H1 (cell line): ENCODE measurements at regions not wholly inside any gene's neighbourhood (a gene's known extent, or its start where the extent isn't known, plus 50 kb on each side); places are given as distances from the start of the nearest gene placed in this dataset.
A peak's percentile ranks its signal among the peaks of the same experiment; 100 is the strongest.

Experiments
- CTCF ChIA-PET: fragments of 300-600 bp; sonication (Branson Sonifier 250); formaldehyde crosslinking; loops from one replicate; lab custom pipeline; 2021; ENCODE audit not compliant: partially characterized antibody; lab: Charles Lee
- POLR2A ChIA-PET: fragments of 300-600 bp; sonication (Branson Sonifier 250); formaldehyde crosslinking; loops from one replicate; lab custom pipeline; 2021; ENCODE audit warnings: inconsistent platforms; ENCODE audit not compliant: partially characterized antibody; lab: Charles Lee
- DNase-seq, 2 experiments: peaks; one replicate each; pipeline versions ENCODE4 v3.0.0 to v3.0.0-alpha.2; 2010 to 2022; ENCODE audit warnings: low spot score in 2 of 2, low read depth in 1 of 2, mixed read lengths in 1 of 2
- FAIRE-seq: peaks from 2 replicates; lab custom pipeline; 2011; peaks lifted over from hg19 to GRCh38; lab: Jason Lieb, UNC
- H2AFZ ChIP-seq: 2 replicates; pipeline ENCODE4 v1.8.1; 2012; ENCODE audit warnings: low read length, inconsistent platforms
- H2AK5ac ChIP-seq: 2 replicates; pipeline ENCODE4 v1.6.1; 2013; ENCODE audit warnings: low read depth, low read length
- H2BK120ac ChIP-seq: replicated peaks from 2 replicates; pipeline ENCODE3; 2013; ENCODE audit warnings: low read depth, low read length, inconsistent platforms
- H2BK12ac ChIP-seq: 2 replicates; pipeline ENCODE4 v1.6.1; 2013; ENCODE audit warnings: low read depth, low read length
- H2BK15ac ChIP-seq: 2 replicates; pipeline ENCODE4 v1.6.1; 2013; ENCODE audit warnings: low read length
- H2BK20ac ChIP-seq: 2 replicates; pipeline ENCODE4 v1.6.1; 2013; ENCODE audit warnings: low read length
- H2BK5ac ChIP-seq: 2 replicates; pipeline ENCODE4 v1.6.1; 2013; ENCODE audit warnings: low read depth, low read length
- H3K14ac ChIP-seq: 2 replicates; pipeline ENCODE4 v1.6.1; 2013; ENCODE audit warnings: inconsistent platforms; ENCODE audit not compliant: insufficient read length
- H3K18ac ChIP-seq: 2 replicates; pipeline ENCODE4 v1.6.1; 2013; ENCODE audit warnings: low read length; ENCODE audit errors: extremely low read depth
- H3K23ac ChIP-seq: 2 replicates; pipeline ENCODE4 v1.6.1; 2013; ENCODE audit warnings: inconsistent platforms; ENCODE audit not compliant: insufficient read length
- H3K23me2 ChIP-seq: 2 replicates; pipeline ENCODE4 v1.6.1; 2013; ENCODE audit warnings: low read depth, low read length
- H3K27ac ChIP-seq: 2 replicates; pipeline ENCODE4 v1.6.1; 2011; ENCODE audit warnings: low read depth, low read length, inconsistent platforms
- H3K27me3 ChIP-seq, 4 experiments: replicated peaks in 1 of 4; 1 replicate in 1 of 4; 2 replicates in 3 of 4; pipeline versions ENCODE4 v1.6.1 to v1.8.1; 2011 to 2013; ENCODE audit warnings: low read length in 3 of 4, mild to moderate bottlenecking in 3 of 4, inconsistent platforms in 2 of 4, mixed read lengths in 2 of 4, moderate library complexity in 1 of 4; ENCODE audit not compliant: control insufficient read depth in 3 of 4, insufficient read depth in 3 of 4; ENCODE audit errors: extremely low read depth in 1 of 4
- H3K36me3 ChIP-seq, 4 experiments: 2 replicates each; pipeline versions ENCODE4 v1.6.1 to v1.8.1; 2011 to 2013; ENCODE audit warnings: mild to moderate bottlenecking in 4 of 4, low read length in 3 of 4, moderate library complexity in 2 of 4, control low read depth in 1 of 4, inconsistent platforms in 1 of 4; ENCODE audit not compliant: insufficient read depth in 4 of 4, control insufficient read depth in 2 of 4
- H3K4ac ChIP-seq: replicated peaks from 2 replicates; pipeline ENCODE3; 2013; ENCODE audit warnings: low read length, low read depth, mixed read lengths, inconsistent platforms; ENCODE audit not compliant: insufficient read length
- H3K4me1 ChIP-seq, 4 experiments: replicated peaks in 1 of 4; 1 replicate in 1 of 4; 2 replicates in 3 of 4; pipeline versions ENCODE4 v1.6.1 to v1.8.1; 2011 to 2013; ENCODE audit warnings: low read length in 3 of 4, inconsistent platforms in 2 of 4, mixed read lengths in 1 of 4; ENCODE audit not compliant: insufficient read depth in 4 of 4, control insufficient read depth in 3 of 4
- H3K4me2 ChIP-seq, 2 experiments: 2 replicates each; pipeline versions ENCODE4 v1.6.1 to v1.8.1; 2011 to 2013; ENCODE audit warnings: low read depth in 2 of 2, low read length in 2 of 2, control low read depth in 1 of 2, inconsistent platforms in 1 of 2, mild to moderate bottlenecking in 1 of 2; ENCODE audit not compliant: insufficient read depth in 1 of 2
- H3K4me3 ChIP-seq, 4 experiments: fragments of 200-600, 300-600 bp in 1 of 4; sonication (generic), shearing (Covaris generic), sonication (Bioruptor Twin) in 1 of 4; 2 replicates each; pipeline versions ENCODE4 v1.5.1 to v1.8.1; 2011 to 2016; ENCODE audit warnings: low read length in 4 of 4, low read depth in 3 of 4, control low read depth in 2 of 4, inconsistent platforms in 2 of 4, mild to moderate bottlenecking in 2 of 4, mixed read lengths in 1 of 4, moderate library complexity in 1 of 4; ENCODE audit not compliant: insufficient read depth in 2 of 4; ENCODE audit errors: extremely low read depth in 1 of 4
- H3K56ac ChIP-seq: replicated peaks from 2 replicates; pipeline ENCODE3; 2013; ENCODE audit warnings: low read depth, mild to moderate bottlenecking, mixed read lengths, low read length, inconsistent platforms; ENCODE audit not compliant: insufficient read length
- H3K79me1 ChIP-seq: 2 replicates; pipeline ENCODE4 v1.6.1; 2013; ENCODE audit warnings: low read depth, low read length, control low read depth
- H3K79me2 ChIP-seq, 2 experiments: 2 replicates each; pipeline versions ENCODE4 v1.6.1 to v1.8.1; 2012 to 2013; ENCODE audit warnings: low read length in 2 of 2, mild to moderate bottlenecking in 2 of 2, inconsistent platforms in 1 of 2; ENCODE audit not compliant: insufficient read depth in 2 of 2, control insufficient read depth in 1 of 2
- H3K9ac ChIP-seq, 4 experiments: replicated peaks in 1 of 4; 1 replicate in 1 of 4; 2 replicates in 3 of 4; pipeline versions ENCODE4 v1.6.1 to v1.8.1; 2011 to 2013; ENCODE audit warnings: low read depth in 3 of 4, low read length in 3 of 4, control low read depth in 2 of 4, mild to moderate bottlenecking in 2 of 4, moderate library complexity in 2 of 4, inconsistent platforms in 1 of 4; ENCODE audit errors: extremely low read depth in 1 of 4
- H3K9me3 ChIP-seq, 2 experiments: 2 replicates each; pipeline versions ENCODE4 v1.6.1 to v1.8.1; 2012 to 2013; ENCODE audit warnings: mild to moderate bottlenecking in 2 of 2, moderate library complexity in 2 of 2, control low read depth in 1 of 2, inconsistent platforms in 1 of 2, low read depth in 1 of 2, low read length in 1 of 2, mixed read lengths in 1 of 2; ENCODE audit not compliant: insufficient read depth in 2 of 2
- H4K20me1 ChIP-seq, 2 experiments: replicated peaks in 1 of 2; 2 replicates each; pipeline versions ENCODE3 to v1.8.1; 2011 to 2013; ENCODE audit warnings: inconsistent platforms in 2 of 2, low read length in 2 of 2, mild to moderate bottlenecking in 1 of 2; ENCODE audit not compliant: insufficient read depth in 2 of 2, control insufficient read depth in 1 of 2
- H4K5ac ChIP-seq: 2 replicates; pipeline ENCODE4 v1.6.1; 2013; ENCODE audit warnings: low read length, low read depth, mixed read lengths, inconsistent platforms; ENCODE audit not compliant: insufficient read length
- H4K8ac ChIP-seq: 2 replicates; pipeline ENCODE4 v1.8.0; 2013; ENCODE audit warnings: mild to moderate bottlenecking, moderate library complexity, low read length, inconsistent platforms; ENCODE audit not compliant: insufficient read depth; ENCODE audit errors: extremely low read depth
- H4K91ac ChIP-seq: replicated peaks from 2 replicates; pipeline ENCODE3; 2013; ENCODE audit warnings: low read length, mixed read lengths, inconsistent platforms; ENCODE audit not compliant: insufficient read length
- GTF2F1 ChIP-seq: IDR thresholded peaks from 2 replicates; pipeline ENCODE4 v1.6.1; 2012; ENCODE audit warnings: low read depth, low read length, improper control_type of control experiment, borderline replicate concordance
- KDM1A ChIP-seq: fragments of 200-600, 300-600 bp; sonication (generic); IDR thresholded peaks from 2 replicates; pipeline ENCODE4 v1.7.1; 2016; ENCODE audit warnings: mild to moderate bottlenecking, low read length, borderline replicate concordance
- POLR2AphosphoS5 ChIP-seq: IDR thresholded peaks from 2 replicates; pipeline ENCODE4 v1.6.1; 2011; ENCODE audit warnings: low read depth, low read length
- SAP30 ChIP-seq: fragments of 300-600 bp; sonication (generic); IDR thresholded peaks from 2 replicates; pipeline ENCODE4 v1.7.1; 2012; ENCODE audit warnings: low read length, moderate library complexity, mild to moderate bottlenecking, inconsistent platforms; ENCODE audit not compliant: insufficient read depth, insufficient replicate concordance
- TCF12 ChIP-seq: IDR thresholded peaks from 2 replicates; pipeline ENCODE4 v1.6.1; 2011; ENCODE audit warnings: low read depth, mild to moderate bottlenecking, low read length
- WGBS, 2 experiments: shearing (Covaris generic) in 1 of 2; methylation state at CpG; one replicate each; pipeline versions ENCODE4 v1.1.6 to v1.1.7; 2013 to 2015; ENCODE audit warnings: low lambda C conversion rate in 2 of 2, mixed read lengths in 2 of 2, inconsistent platforms in 1 of 2, low coverage in 1 of 2, missing lambda C conversion rate in 1 of 2; ENCODE audit not compliant: insufficient replicate concordance in 2 of 2, insufficient coverage in 1 of 2, insufficient read length in 1 of 2; ENCODE audit errors: extremely low coverage in 1 of 2, missing lambda C conversion rate in 1 of 2; 5-methylcytosine and 5-hydroxymethylcytosine counted together
- TF ChIP-seq, protein P1 (sequence below), 3 experiments: IDR thresholded peaks; 1 replicate in 2 of 3; 2 replicates in 1 of 3; pipeline versions ENCODE4 v1.5.1 to v1.6.1; 2011; ENCODE audit warnings: low read length in 3 of 3, mild to moderate bottlenecking in 3 of 3, inconsistent platforms in 2 of 3, low read depth in 1 of 3, moderate library complexity in 1 of 3; ENCODE audit not compliant: insufficient read depth in 1 of 3; ENCODE audit errors: control extremely low read depth in 1 of 3

DNA sequence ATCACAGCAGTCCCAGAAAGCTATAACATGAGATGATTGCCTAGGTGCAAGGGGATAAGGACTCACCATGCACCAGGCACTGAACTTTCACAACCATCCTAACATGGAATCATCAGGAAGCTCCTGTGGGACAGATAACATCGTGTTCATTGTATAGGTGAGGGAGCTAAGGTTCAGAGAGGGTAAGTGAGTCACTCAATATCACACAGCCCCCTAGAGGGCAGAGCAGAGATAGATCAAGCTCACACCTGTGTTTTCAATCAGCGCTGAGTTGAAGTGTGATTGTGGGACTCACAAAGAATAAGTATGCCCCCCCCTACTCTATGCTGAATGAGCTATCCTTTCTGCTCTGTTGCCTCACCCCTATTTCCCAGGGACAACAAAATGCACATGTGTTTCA lies 377.7 kb upstream of the ERCC4 start:
- Histone ChIP-seq H3K27me3 (no peaks in the 10 kb centered on the region; a peak in 1 of 7 replicates), H4K20me1 (no peaks in the 10 kb centered on the region), H2AK5ac (no peak overlapping the region), H3K36me3 (no peaks in the 10 kb centered on the region), H3K14ac (no peak overlapping the region), H2BK5ac (no peak overlapping the region), H3K9me3 (0 out of 4 replicates have a peak, but pooled peaks cover 0 to 2% of the 10 kb centered on the region in 2 experiments), H4K91ac (no peak overlapping the region), H2BK20ac (no peak overlapping the region), H3K4me2 (no peak overlapping the region), H3K79me1 (no peaks in the 10 kb centered on the region; the same call in 1 of the 2 replicates), H3K18ac (no peak overlapping the region), H2BK15ac (no peak overlapping the region), H3K56ac (no peak overlapping the region), H3K79me2 (no peaks in the 10 kb centered on the region), H3K9ac (no peak overlapping the region), H4K8ac (no peak overlapping the region), H3K23ac (no peak overlapping the region), H2AFZ (no peak overlapping the region), H3K4ac (no peak overlapping the region), H2BK12ac (no peak overlapping the region), H2BK120ac (no peak overlapping the region), H4K5ac (no peak overlapping the region), H3K4me3 (no peak overlapping the region), H3K27ac (no peak overlapping the region), H3K4me1 (no peaks in the 10 kb centered on the region), H3K23me2 (no peaks in the 10 kb centered on the region; the same call in 1 of the 2 replicates)
- TF ChIP-seq, protein P1, sequence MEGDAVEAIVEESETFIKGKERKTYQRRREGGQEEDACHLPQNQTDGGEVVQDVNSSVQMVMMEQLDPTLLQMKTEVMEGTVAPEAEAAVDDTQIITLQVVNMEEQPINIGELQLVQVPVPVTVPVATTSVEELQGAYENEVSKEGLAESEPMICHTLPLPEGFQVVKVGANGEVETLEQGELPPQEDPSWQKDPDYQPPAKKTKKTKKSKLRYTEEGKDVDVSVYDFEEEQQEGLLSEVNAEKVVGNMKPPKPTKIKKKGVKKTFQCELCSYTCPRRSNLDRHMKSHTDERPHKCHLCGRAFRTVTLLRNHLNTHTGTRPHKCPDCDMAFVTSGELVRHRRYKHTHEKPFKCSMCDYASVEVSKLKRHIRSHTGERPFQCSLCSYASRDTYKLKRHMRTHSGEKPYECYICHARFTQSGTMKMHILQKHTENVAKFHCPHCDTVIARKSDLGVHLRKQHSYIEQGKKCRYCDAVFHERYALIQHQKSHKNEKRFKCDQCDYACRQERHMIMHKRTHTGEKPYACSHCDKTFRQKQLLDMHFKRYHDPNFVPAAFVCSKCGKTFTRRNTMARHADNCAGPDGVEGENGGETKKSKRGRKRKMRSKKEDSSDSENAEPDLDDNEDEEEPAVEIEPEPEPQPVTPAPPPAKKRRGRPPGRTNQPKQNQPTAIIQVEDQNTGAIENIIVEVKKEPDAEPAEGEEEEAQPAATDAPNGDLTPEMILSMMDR (IDR thresholded peaks at IDR 0.05; ENCODE audit: control extremely low read depth in 1 of 3, insufficient read depth in 1 of 3, low read depth in 1 of 3, low read length in 3 of 3) = peak in 1 of 3 experiments; percentile 2; a peak in 1 of 4 replicates
- no peak for TF ChIP-seq TCF12
- peak; percentile 78; the same call in 1 of the 2 replicates for TF ChIP-seq KDM1A
- no peak for TF ChIP-seq SAP30
- no peak for TF ChIP-seq POLR2AphosphoS5
- no peak for TF ChIP-seq GTF2F1
- CTCF ChIA-PET = interaction anchor here (0.7 to 1.0 kb wide), 2 partner anchors 19 to 49 kb away, joined by 3 read pairs; no protein-coding TSS in a partner anchor
- POLR2A ChIA-PET = interaction anchor here (0.9 kb wide), 1 partner anchor 14 kb away, joined by 3 read pairs; no protein-coding TSS in a partner anchor
- no peak for FAIRE-seq
- no peak for DNase-seq
- WGBS, 2 experiments = 77% methylated on average over 2 of the region's 2 CpGs; no CpG with 5 or more reads in 1 of the 2 experiments
